ENCODE measurements at regions not wholly inside any gene's neighbourhood (a gene's known extent, or its start where the extent isn't known, plus 50 kb on each side); places are given as distances from the start of the nearest gene placed in this dataset.

DNA sequence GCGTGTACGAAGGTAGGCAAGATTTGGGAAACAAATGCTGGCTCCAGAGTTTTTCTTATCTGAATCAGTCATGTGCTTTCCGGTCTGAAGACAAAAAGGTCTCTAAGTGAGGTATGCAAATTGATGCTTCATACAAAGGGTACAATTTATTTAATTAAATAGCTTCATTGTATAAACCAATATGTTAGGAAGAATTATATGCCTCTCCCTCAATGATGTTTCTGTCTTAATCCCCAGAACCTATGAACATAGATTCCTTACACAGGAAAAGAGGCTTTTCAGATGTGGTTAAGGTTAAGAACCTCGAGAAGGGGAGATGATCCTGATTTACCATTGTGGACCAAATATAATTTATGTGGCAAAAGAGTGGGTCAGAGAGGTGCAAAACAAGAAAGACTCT lies 543.5 kb upstream of the PCDH10 start:
- TF ChIP-seq, protein P1, sequence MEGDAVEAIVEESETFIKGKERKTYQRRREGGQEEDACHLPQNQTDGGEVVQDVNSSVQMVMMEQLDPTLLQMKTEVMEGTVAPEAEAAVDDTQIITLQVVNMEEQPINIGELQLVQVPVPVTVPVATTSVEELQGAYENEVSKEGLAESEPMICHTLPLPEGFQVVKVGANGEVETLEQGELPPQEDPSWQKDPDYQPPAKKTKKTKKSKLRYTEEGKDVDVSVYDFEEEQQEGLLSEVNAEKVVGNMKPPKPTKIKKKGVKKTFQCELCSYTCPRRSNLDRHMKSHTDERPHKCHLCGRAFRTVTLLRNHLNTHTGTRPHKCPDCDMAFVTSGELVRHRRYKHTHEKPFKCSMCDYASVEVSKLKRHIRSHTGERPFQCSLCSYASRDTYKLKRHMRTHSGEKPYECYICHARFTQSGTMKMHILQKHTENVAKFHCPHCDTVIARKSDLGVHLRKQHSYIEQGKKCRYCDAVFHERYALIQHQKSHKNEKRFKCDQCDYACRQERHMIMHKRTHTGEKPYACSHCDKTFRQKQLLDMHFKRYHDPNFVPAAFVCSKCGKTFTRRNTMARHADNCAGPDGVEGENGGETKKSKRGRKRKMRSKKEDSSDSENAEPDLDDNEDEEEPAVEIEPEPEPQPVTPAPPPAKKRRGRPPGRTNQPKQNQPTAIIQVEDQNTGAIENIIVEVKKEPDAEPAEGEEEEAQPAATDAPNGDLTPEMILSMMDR (conservative IDR thresholded peaks at IDR 0.05 in 1 of 2, IDR thresholded peaks at IDR 0.05 in 1 of 2; ENCODE audit: extremely low read depth in 1 of 2, insufficient read depth in 1 of 2, low read depth in 1 of 2, low read length in 2 of 2): no peak
- no peak for TF ChIP-seq EZH2 (IDR thresholded peaks at IDR 0.05; ENCODE audit: borderline replicate concordance, low read length)
